GM23338 (cell line): ENCODE measurements at regions not wholly inside any gene's neighbourhood (a gene's known extent, or its start where the extent isn't known, plus 50 kb on each side); places are given as distances from the start of the nearest gene placed in this dataset.

Experiments used
- ATAC-seq: fragments of 200-7000 bp; cut with Tn5 transposase; 3 replicates; pipeline ENCODE4 v1.9.1; 2020
- DNase-seq: peaks from one replicate; pipeline ENCODE4 v3.0.0-alpha.2; 2015; ENCODE audit warnings: low spot score
- H2AFZ ChIP-seq: fragments of 200-600 bp; sonication (generic); 2 replicates; pipeline ENCODE4 v1.8.0; 2016; ENCODE audit warnings: antibody characterized with exemption, mild to moderate bottlenecking, moderate library complexity
- H3F3A ChIP-seq: fragments of 200-600 bp; sonication (generic); replicated peaks from 2 replicates; pipeline ENCODE4 v1.8.0; 2017; ENCODE audit warnings: antibody characterized with exemption, mixed run types, low read depth
- H3K27ac ChIP-seq: fragments of 200-600 bp; sonication (generic); 2 replicates; pipeline ENCODE4 v1.6.1; 2016; ENCODE audit warnings: low read depth
- H3K27me3 ChIP-seq: fragments of 200-600 bp; sonication (generic); 2 replicates; pipeline ENCODE4 v1.8.0; 2016; ENCODE audit warnings: mild to moderate bottlenecking, mixed run types, moderate library complexity; ENCODE audit not compliant: insufficient read depth
- H3K36me3 ChIP-seq: fragments of 200-600 bp; sonication (generic); 2 replicates; pipeline ENCODE4 v1.8.0; 2016; ENCODE audit warnings: mild to moderate bottlenecking; ENCODE audit not compliant: insufficient read depth
- H3K4me1 ChIP-seq: fragments of 200-600 bp; sonication (generic); 2 replicates; pipeline ENCODE4 v1.8.0; 2016; ENCODE audit warnings: mild to moderate bottlenecking, moderate library complexity; ENCODE audit not compliant: insufficient read depth
- H3K4me2 ChIP-seq: fragments of 200-600 bp; sonication (generic); 2 replicates; pipeline ENCODE4 v1.7.1; 2017; ENCODE audit warnings: mixed run types
- H3K4me3 ChIP-seq: fragments of 200-600 bp; sonication (generic); 2 replicates; pipeline ENCODE4 v1.6.1; 2016; ENCODE audit warnings: mixed run types
- H3K79me2 ChIP-seq: fragments of 200-600 bp; sonication (generic); replicated peaks from 2 replicates; pipeline ENCODE4 v1.8.0; 2017; ENCODE audit warnings: mild to moderate bottlenecking; ENCODE audit not compliant: insufficient read depth
- H3K9me2 ChIP-seq: fragments of 200-600 bp; sonication (generic); 2 replicates; pipeline ENCODE4 v1.8.0; 2017; ENCODE audit not compliant: insufficient read depth
- H4K20me1 ChIP-seq: fragments of 200-600 bp; sonication (generic); replicated peaks from 2 replicates; pipeline ENCODE4 v1.8.0; 2017; ENCODE audit warnings: mild to moderate bottlenecking; ENCODE audit not compliant: insufficient read depth
- H3K27ac Mint-ChIP-seq: 2 replicates; pipeline ENCODE4 v1.8.0; 2020; ENCODE audit warnings: inconsistent platforms, mild to moderate bottlenecking, moderate library complexity, mixed read lengths
- H3K27me3 Mint-ChIP-seq: 3 replicates; pipeline ENCODE4 v1.8.0; 2022; ENCODE audit warnings: low read depth, mild to moderate bottlenecking, moderate library complexity, mixed read lengths, inconsistent platforms; ENCODE audit not compliant: insufficient read depth, poor library complexity
- H3K36me3 Mint-ChIP-seq: 3 replicates; pipeline ENCODE4 v1.8.0; 2021; ENCODE audit warnings: low read depth, mild to moderate bottlenecking, inconsistent platforms, moderate library complexity, mixed read lengths
- H3K4me1 Mint-ChIP-seq: 3 replicates; pipeline ENCODE4 v1.8.0; 2020; ENCODE audit warnings: mild to moderate bottlenecking, inconsistent platforms, mixed read lengths
- H3K4me3 Mint-ChIP-seq: 3 replicates; pipeline ENCODE4 v1.8.0; 2021; ENCODE audit warnings: moderate library complexity, mild to moderate bottlenecking, inconsistent platforms, mixed read lengths
- H3K9me3 Mint-ChIP-seq: 3 replicates; pipeline ENCODE4 v1.8.0; 2020; ENCODE audit warnings: moderate library complexity, mild to moderate bottlenecking, inconsistent platforms, mixed read lengths
- POLR2AphosphoS5 ChIP-seq: IDR thresholded peaks from 2 replicates; pipeline ENCODE4 v1.6.1; 2016; ENCODE audit warnings: antibody characterized with exemption, low read depth
- ZNF462 ChIP-seq: fragments of 250-450 bp; sonication (Bioruptor Pico); IDR thresholded peaks from 2 replicates; pipeline ENCODE4 v1.5.0; 2020; ENCODE audit warnings: mild to moderate bottlenecking, moderate library complexity

DNA sequence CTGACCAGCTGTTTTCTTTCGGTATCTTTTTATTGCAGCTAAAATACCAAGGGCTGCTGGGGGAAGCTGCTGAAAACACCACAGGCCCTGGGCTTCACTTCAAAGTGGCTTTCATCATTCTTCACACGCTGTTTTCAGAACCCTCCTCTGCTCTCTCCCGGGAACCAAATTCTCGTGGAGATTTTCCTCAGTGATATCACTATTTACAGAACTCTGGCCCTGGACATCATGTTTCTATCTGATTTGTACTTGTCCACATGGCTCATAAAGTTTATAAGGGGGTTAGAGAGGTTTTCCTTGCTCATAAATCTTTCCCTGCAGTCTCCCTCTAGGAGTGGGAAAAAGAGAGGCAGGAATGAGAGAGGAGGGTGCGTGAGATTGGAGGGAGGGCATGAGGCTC, 177.4 kb upstream of the NPVF start:
- H2AFZ ChIP-seq: no peak overlapping the region
- Mint-ChIP-seq H3K4me1 (peaks cover 5% of the 10 kb centered on the region), H3K4me3 (no peak overlapping the region), H3K36me3 (no peaks in the 10 kb centered on the region), H3K27ac (no peak overlapping the region), H3K9me3 (no peaks in the 10 kb centered on the region), H3K27me3 (peaks cover 1% of the 10 kb centered on the region)
- H3K4me1 ChIP-seq: no peaks in the 10 kb centered on the region
- H3K79me2 ChIP-seq: no peaks in the 10 kb centered on the region
- no peaks in the 10 kb centered on the region for H3F3A ChIP-seq
- no peaks in the 10 kb centered on the region for H3K36me3 ChIP-seq
- no peaks in the 10 kb centered on the region for H4K20me1 ChIP-seq
- no peaks in the 10 kb centered on the region for H3K27me3 ChIP-seq
- ATAC-seq: no peak
- no peaks in the 10 kb centered on the region for H3K9me2 ChIP-seq
- no peak for TF ChIP-seq POLR2AphosphoS5
- H3K27ac ChIP-seq: no peak overlapping the region
- no peak overlapping the region for H3K4me2 ChIP-seq
- no peak for DNase-seq
- H3K4me3 ChIP-seq: no peak overlapping the region

DNA sequence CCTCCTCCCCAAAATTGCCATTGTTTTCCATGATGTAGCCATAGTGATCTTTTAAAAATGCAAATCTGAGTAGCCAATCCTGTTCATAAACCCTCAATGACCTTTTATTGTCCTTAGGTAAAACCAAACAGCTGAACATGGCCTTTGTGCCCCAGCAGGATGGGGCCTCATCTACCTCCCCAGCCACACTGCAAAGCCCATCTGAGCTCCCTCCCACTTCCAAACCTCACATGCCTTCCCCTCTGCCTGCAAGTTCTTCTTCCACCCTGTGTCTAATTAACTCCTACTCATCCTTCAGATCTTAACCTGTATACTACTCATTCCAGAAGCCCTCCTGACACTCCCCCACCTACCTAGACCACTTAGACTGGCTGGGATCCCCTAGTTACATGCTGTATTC, 178.8 kb upstream of the NPVF start:
- no peak overlapping the region for H3K27ac ChIP-seq
- Mint-ChIP-seq H3K4me1 (peaks cover 5% of the 10 kb centered on the region), H3K27me3 (peaks cover 1% of the 10 kb centered on the region), H3K27ac (no peak overlapping the region), H3K9me3 (no peaks in the 10 kb centered on the region), H3K36me3 (no peaks in the 10 kb centered on the region), H3K4me3 (no peak overlapping the region)
- ATAC-seq (no peak), DNase-seq (no peak)
- no peaks in the 10 kb centered on the region for H3K27me3 ChIP-seq
- no peaks in the 10 kb centered on the region for H3K79me2 ChIP-seq
- H3K36me3 ChIP-seq: no peaks in the 10 kb centered on the region
- no peaks in the 10 kb centered on the region for H3F3A ChIP-seq
- H2AFZ ChIP-seq: no peak overlapping the region
- no peak for TF ChIP-seq ZNF462 (CRISPR knock-in tag)
- H3K9me2 ChIP-seq: no peaks in the 10 kb centered on the region
- H3K4me3 ChIP-seq: no peak overlapping the region
- no peaks in the 10 kb centered on the region for H3K4me1 ChIP-seq
- no peaks in the 10 kb centered on the region for H4K20me1 ChIP-seq
- H3K4me2 ChIP-seq: no peak overlapping the region
